Gastroesophageal sphincter (tissue), 3 donors: ENCODE measurements at regions not wholly inside any gene's neighbourhood (a gene's known extent, or its start where the extent isn't known, plus 50 kb on each side); places are given as distances from the start of the nearest gene placed in this dataset.

Experiments used
- EP300 ChIP-seq: sonication (generic); formaldehyde crosslinking; IDR thresholded peaks from one replicate; pipeline ENCODE4 v1.6.1; 2017; ENCODE audit warnings: antibody characterized with exemption, mild to moderate bottlenecking
- POLR2A ChIP-seq, 2 donors: fragments of 450-650 bp; IDR thresholded peaks; one replicate each; pipeline ENCODE4 v1.6.1; 2017; ENCODE audit warnings: antibody characterized with exemption in 2 of 2, mild to moderate bottlenecking in 2 of 2, moderate library complexity in 1 of 2
- TF ChIP-seq, protein P1 (sequence below), 4 experiments: fragments of 200-600 bp in 2 of 4; fragments of 450-650 bp in 2 of 4; sonication (generic) in 1 of 4; IDR thresholded peaks; one replicate each; pipeline ENCODE4 v1.5.1; 2017 to 2019; ENCODE audit warnings: antibody characterized with exemption in 4 of 4, mild to moderate bottlenecking in 2 of 4, moderate library complexity in 2 of 4

DNA sequence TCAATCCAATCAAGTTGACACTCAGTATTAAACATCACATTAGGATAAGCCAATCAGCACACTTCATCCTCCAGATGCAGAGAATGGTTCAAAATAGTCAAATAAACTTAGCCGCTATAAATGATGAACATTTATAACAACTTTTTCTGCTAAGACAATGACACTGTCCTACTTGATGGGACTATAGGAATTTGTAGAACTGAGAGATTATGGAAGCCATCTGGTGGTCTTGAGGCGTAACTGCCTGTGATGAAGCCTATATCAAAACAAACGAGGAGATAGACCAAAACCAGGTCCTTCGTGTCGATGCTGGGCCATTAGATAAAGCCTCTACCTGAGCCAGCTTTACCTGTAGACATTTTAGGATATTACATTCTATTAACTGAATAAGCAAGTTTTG is 631.1 kb downstream of the COL12A1 start:
- TF ChIP-seq POLR2A (IDR thresholded peaks at IDR 0.05) = no peak
- TF ChIP-seq, protein P1, sequence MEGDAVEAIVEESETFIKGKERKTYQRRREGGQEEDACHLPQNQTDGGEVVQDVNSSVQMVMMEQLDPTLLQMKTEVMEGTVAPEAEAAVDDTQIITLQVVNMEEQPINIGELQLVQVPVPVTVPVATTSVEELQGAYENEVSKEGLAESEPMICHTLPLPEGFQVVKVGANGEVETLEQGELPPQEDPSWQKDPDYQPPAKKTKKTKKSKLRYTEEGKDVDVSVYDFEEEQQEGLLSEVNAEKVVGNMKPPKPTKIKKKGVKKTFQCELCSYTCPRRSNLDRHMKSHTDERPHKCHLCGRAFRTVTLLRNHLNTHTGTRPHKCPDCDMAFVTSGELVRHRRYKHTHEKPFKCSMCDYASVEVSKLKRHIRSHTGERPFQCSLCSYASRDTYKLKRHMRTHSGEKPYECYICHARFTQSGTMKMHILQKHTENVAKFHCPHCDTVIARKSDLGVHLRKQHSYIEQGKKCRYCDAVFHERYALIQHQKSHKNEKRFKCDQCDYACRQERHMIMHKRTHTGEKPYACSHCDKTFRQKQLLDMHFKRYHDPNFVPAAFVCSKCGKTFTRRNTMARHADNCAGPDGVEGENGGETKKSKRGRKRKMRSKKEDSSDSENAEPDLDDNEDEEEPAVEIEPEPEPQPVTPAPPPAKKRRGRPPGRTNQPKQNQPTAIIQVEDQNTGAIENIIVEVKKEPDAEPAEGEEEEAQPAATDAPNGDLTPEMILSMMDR (IDR thresholded peaks at IDR 0.05) = peak in 1 of 4 experiments; percentile 29
- TF ChIP-seq EP300 = no peak
